Hepatic stellate cell (primary cell): ENCODE measurements at regions not wholly inside any gene's neighbourhood (a gene's known extent, or its start where the extent isn't known, plus 50 kb on each side); places are given as distances from the start of the nearest gene placed in this dataset.
"Not testable (repeated sequence)": the region's sequence is repeated elsewhere in the genome, so short reads cannot be mapped to it uniquely, and the experiment has no call there.

Experiments
- DNase-seq: peaks from one replicate; pipeline ENCODE4 v3.0.0; 2011; ENCODE audit warnings: low spot score

GRCh38 chr11:130979386-130979972 lies 63.2 kb upstream of the SNX19 start:
- DNase-seq, result peak; percentile 11

DNA sequence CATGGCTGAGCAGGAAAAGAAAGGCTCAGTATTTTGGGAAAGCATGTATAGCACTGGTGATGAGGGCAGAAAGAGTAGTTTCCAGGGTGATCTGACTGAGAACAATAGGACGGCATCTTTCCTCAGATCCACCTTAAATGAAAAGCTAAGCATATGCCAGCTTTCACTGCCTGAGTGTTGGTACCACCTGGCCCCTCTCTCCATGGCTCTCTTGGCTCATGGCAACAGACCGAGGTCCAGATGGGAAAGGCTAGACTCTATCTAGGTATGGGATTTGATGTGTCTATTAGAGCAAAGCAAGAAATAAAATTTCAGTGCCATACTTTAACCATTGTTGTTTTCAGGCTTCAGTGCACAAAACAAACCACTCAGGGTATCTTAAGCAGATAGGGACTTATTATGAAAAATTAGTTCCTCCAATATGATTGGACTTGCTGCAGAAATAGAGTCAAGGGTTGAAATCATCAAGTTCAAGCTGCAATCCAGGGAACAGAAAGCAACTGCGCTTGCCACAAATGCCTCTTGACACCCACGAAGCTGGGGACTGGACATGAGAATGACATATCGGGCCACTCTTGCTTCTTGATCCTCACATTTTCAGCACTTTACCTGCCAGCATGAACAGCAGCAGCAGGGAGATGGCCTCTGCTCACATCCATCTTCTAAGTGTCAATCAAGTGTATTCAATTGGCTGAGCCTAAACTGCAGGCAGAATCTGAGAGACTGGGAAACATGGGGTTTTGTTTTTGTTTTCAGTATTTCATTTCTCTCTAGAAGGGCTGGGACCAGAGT lies 64.0 kb upstream of the SNX19 start:
- no peak for DNase-seq

GRCh38 chr11:130984241-130984640 lies 68.0 kb upstream of the SNX19 start:
- DNase-seq, result not testable (repeated sequence)

- no peak for DNase-seq
These were observed 76.5 kb upstream of the SNX19 start for GRCh38 chr11:130992788-130993187.

GRCh38 chr11:130994043-130994442 lies 77.8 kb upstream of the SNX19 start:
- DNase-seq, result no peak

- DNase-seq, result no peak
These were observed 79.0 kb upstream of the SNX19 start for GRCh38 chr11:130995266-130995665.

GRCh38 chr11:130997278-130997677 lies 81.0 kb upstream of the SNX19 start:
- DNase-seq, result no peak

DNA sequence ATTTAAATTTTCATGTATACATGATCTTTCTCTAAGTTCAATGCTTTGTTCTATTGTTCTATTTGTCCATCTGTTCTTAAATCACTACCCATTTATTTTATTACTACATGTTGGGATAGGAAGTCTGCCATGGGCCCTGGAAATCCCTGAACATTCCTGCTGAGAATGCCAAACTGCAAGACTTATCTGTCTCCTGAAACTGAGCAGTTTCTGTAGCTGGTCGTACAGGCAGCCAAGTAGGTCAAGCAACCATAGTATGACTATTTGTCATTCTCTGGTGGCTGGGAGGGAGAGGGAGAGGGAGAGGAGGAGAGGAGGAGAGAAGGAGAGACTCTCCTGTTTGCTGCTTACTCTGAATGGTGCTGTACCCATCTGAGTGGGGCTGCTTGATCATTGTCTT lies 82.8 kb upstream of the SNX19 start:
- DNase-seq, result no peak

GRCh38 chr11:130999992-131000770 lies 83.9 kb upstream of the SNX19 start:
- DNase-seq, result peak; percentile 44

- no peak for DNase-seq
These were observed 85.9 kb upstream of the SNX19 start for GRCh38 chr11:131002145-131002544.

DNA sequence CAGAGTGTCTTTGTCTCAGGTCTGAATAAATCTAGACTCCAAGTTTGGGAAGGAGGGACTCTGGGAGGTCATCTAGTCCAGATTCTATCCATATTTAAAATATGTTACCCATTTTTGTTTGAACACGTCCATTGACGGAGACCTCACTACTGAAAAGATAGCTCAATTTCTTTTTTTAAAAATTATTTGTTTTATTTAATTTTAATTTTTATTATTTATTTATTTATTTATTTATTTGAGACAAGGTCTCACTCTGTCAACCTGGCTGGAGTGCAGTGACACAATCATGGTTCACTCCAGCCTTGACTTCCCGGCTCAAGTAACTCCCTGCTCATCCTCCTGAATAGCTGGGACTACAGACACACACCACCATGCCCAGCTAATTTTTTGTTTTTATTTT lies 89.5 kb upstream of the SNX19 start:
- DNase-seq, result no peak

- peak; percentile 48 for DNase-seq
These were observed 108.7 kb upstream of the SNX19 start for GRCh38 chr11:131025020-131025419.

GRCh38 chr11:131025421-131026125 lies 109.3 kb upstream of the SNX19 start:
- DNase-seq, result no peak

- no peak for DNase-seq
These were observed 111.2 kb upstream of the SNX19 start for GRCh38 chr11:131027491-131027890.

DNA sequence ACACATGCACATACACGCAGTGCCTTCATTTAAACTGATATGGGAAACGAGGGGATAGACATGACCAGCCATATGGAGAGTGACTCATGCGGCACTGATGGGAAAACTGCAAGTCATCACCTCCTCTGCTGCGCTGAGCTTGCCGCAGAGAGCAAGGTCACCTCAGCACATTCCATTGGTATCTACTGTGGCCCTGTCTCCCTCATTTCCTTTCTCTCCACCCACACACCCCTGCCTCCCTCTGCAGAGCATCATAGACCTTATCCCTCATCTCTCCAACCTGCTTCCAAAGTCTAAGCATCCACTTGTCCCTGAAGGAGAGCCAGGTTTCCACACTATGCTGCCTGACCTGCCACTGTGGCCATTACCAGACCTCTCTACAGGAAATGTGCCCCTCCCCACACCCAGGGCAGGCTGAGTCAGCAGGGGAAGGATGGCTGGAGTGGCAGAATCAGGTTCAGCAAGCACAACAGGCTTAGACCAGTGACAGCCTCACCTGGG lies 116.9 kb upstream of the SNX19 start:
- DNase-seq, result peak; percentile 87

DNA sequence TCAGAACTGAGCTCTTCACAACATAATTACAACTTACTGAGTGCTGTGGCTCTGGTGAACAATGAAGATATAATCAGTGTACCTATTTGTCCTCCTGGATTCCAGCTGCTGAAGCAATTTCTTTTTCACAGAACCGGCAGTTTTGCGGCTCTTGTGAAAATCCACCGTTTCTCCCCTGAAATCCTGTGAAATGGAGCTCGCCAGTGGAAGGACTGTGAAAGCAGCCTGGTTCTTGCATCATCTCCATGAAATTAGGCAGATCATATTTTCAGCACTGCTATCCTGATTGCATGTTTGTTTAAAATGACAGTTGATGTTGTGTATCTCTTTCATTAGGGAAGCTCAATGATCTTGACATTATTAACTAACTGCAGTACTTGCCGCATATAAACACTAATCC lies 120.2 kb upstream of the SNX19 start:
- DNase-seq, result no peak

GRCh38 chr11:131037873-131038272 lies 121.6 kb upstream of the SNX19 start:
- no peak for DNase-seq

DNA sequence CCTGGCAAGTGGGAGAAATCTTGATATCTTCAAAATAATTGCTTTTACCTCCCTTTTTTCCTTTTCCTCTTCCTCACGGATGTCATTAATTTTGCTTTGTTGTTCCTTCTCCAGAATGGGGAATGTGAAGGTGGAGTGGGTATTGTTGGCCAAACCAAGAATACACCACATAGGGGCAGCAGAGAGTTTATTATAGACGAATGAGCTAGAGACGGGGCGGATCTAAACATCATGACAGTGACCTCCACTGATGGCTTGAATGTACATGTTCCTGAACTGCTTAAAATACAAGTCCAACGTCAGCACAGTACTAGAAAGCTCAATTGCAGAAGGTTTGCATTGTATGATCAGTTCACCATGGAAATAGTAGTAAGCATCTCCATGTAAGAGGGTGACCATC lies 122.3 kb upstream of the SNX19 start:
- peak; percentile 26 for DNase-seq

- no peak for DNase-seq
These were observed 125.2 kb upstream of the SNX19 start for GRCh38 chr11:131041331-131042040.

GRCh38 chr11:131042041-131042390 lies 125.7 kb upstream of the SNX19 start:
- no peak for DNase-seq

- DNase-seq, result no peak
These were observed 127.0 kb upstream of the SNX19 start for GRCh38 chr11:131043251-131043650.

- no peak for DNase-seq
These were observed 128.6 kb upstream of the SNX19 start for GRCh38 chr11:131044851-131045250.
